ENCODE measurements at regions not wholly inside any gene's neighbourhood (a gene's known extent, or its start where the extent isn't known, plus 50 kb on each side); places are given as distances from the start of the nearest gene placed in this dataset.

- dilution Hi-C loops (cut with MboI; ENCODE audit: extremely low pct_ligation_motif_present, low sequenced_read_pairs) = no loop called here
- ChIA-PET CTCF (interaction anchor here (0.8 to 1.5 kb wide), 7 partner anchors 10 to 1015 kb away, joined by 3 to 9 read pairs (median 5); no protein-coding TSS in a partner anchor), POLR2A (no interaction called here)
- Histone ChIP-seq H3K79me2 (ENCODE audit: control insufficient read depth, insufficient read depth, low read length) (no peaks in the 10 kb centered on the region), H3K4me2 (ENCODE audit: insufficient read depth, low read length) (no peak overlapping the region), H4K20me1 (replicated peaks; ENCODE audit: control insufficient read depth, extremely low read depth, insufficient read depth, low read length) (no peaks in the 10 kb centered on the region), H2AFZ (ENCODE audit: low read depth, low read length) (no peak overlapping the region), H3K27me3 (ENCODE audit: control insufficient read depth in 2 of 2, insufficient read depth in 2 of 2, low read length in 2 of 2) (no peaks in the 10 kb centered on the region), H3K9ac (replicated peaks; ENCODE audit: extremely low read depth, insufficient read depth, low read length) (no peak overlapping the region), H3K27ac (ENCODE audit: insufficient read depth, low read depth, low read length) (no peak overlapping the region), H3K36me3 (ENCODE audit: control insufficient read depth in 2 of 2, extremely low read depth in 1 of 2, insufficient read depth in 2 of 2, low read length in 2 of 2) (no peaks in the 10 kb centered on the region), H3K4me3 (replicated peaks in 1 of 3; ENCODE audit: insufficient read depth in 1 of 3, low read depth in 1 of 3, low read length in 3 of 3) (no peak overlapping the region), H3K9me3 (replicated peaks; ENCODE audit: control insufficient read depth, insufficient read depth, low read length) (no peaks in the 10 kb centered on the region), H3K9me1 (replicated peaks; ENCODE audit: control insufficient read depth, extremely low read depth, insufficient read depth, low read length) (no peaks in the 10 kb centered on the region), H3K4me1 (ENCODE audit: control insufficient read depth, extremely low read depth, insufficient read depth, low read length) (peaks cover 8% of the 10 kb centered on the region)
- no peak for TF ChIP-seq FOS (IDR thresholded peaks at IDR 0.05; ENCODE audit: borderline replicate concordance, insufficient read depth, low read length)
- no peak for TF ChIP-seq POLR2A (IDR thresholded peaks at IDR 0.05; ENCODE audit: low read depth, low read length)
- TF ChIP-seq, protein P1, sequence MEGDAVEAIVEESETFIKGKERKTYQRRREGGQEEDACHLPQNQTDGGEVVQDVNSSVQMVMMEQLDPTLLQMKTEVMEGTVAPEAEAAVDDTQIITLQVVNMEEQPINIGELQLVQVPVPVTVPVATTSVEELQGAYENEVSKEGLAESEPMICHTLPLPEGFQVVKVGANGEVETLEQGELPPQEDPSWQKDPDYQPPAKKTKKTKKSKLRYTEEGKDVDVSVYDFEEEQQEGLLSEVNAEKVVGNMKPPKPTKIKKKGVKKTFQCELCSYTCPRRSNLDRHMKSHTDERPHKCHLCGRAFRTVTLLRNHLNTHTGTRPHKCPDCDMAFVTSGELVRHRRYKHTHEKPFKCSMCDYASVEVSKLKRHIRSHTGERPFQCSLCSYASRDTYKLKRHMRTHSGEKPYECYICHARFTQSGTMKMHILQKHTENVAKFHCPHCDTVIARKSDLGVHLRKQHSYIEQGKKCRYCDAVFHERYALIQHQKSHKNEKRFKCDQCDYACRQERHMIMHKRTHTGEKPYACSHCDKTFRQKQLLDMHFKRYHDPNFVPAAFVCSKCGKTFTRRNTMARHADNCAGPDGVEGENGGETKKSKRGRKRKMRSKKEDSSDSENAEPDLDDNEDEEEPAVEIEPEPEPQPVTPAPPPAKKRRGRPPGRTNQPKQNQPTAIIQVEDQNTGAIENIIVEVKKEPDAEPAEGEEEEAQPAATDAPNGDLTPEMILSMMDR (IDR thresholded peaks at IDR 0.05; ENCODE audit: extremely low read depth in 1 of 2, insufficient read depth in 1 of 2, low read depth in 1 of 2, low read length in 2 of 2) = no peak
- TF ChIP-seq JUN (IDR thresholded peaks at IDR 0.05; ENCODE audit: borderline replicate concordance, insufficient read depth, insufficient read length, low read depth) = no peak
- no peak for TF ChIP-seq EZH2 (IDR thresholded peaks at IDR 0.05; ENCODE audit: borderline replicate concordance, low read depth, low read length, severe bottlenecking)
- TF ChIP-seq, protein P2, sequence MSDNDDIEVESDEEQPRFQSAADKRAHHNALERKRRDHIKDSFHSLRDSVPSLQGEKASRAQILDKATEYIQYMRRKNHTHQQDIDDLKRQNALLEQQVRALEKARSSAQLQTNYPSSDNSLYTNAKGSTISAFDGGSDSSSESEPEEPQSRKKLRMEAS (IDR thresholded peaks at IDR 0.05; ENCODE audit: insufficient read depth, insufficient read length) = no peak
- TF ChIP-seq GATA2 (IDR thresholded peaks at IDR 0.05; ENCODE audit: insufficient read depth, insufficient read length, low read depth, low read length) = no peak
- no peak for TF ChIP-seq MYC (IDR thresholded peaks at IDR 0.05; ENCODE audit: low read depth, low read length)
- BruUV-seq (replicated peaks) = no TSS peak
- intact Hi-C loops (cut with micrococcal nuclease) = loop anchor here (1.0 to 5.0 kb wide), 5 partner anchors 123 to 1013 kb away; partner anchors contain the start of gene RND3
- FAIRE-seq (no peak), DNase-seq (ENCODE audit: low read depth, low spot score) (no peak)
Observed at GRCh38 chr2:150609831-150610582, 122.5 kb upstream of the RND3 start.

Data from endothelial cell of umbilical vein (primary cell).